NCI-H526 (cell line): ENCODE measurements at regions not wholly inside any gene's neighbourhood (a gene's known extent, or its start where the extent isn't known, plus 50 kb on each side); places are given as distances from the start of the nearest gene placed in this dataset.
A peak's percentile ranks its signal among the peaks of the same experiment; 100 is the strongest.
"Not testable (repeated sequence)": the region's sequence is repeated elsewhere in the genome, so short reads cannot be mapped to it uniquely, and the experiment has no call there.

ENCODE experiments used
- DNase-seq, 2 experiments: peaks; one replicate each; lab custom pipeline; 2025; lab: John Stamatoyannopoulos, UW

- DNase-seq = no peak
Measured at GRCh38 chr21:22791376-22791775, 1793.2 kb downstream of the NCAM2 start.

GRCh38 chr21:22791986-22792560 is 1793.9 kb downstream of the NCAM2 start:
- DNase-seq = peak; percentile 10 to 65

- DNase-seq = no peak
Measured at GRCh38 chr21:22795091-22795490, 1796.9 kb downstream of the NCAM2 start.

- no peak for DNase-seq
Measured at GRCh38 chr21:22795644-22796043, 1797.4 kb downstream of the NCAM2 start.

- no peak for DNase-seq
Measured at GRCh38 chr21:22796147-22796546, 1797.9 kb downstream of the NCAM2 start.

GRCh38 chr21:22804151-22804550 is 1805.9 kb downstream of the NCAM2 start:
- DNase-seq = no peak

GRCh38 chr21:22806278-22806677 is 1808.1 kb downstream of the NCAM2 start:
- no peak for DNase-seq

- no peak for DNase-seq
Measured at GRCh38 chr21:22813201-22813600, 1815.0 kb downstream of the NCAM2 start.

- DNase-seq = not testable (repeated sequence)
Measured at GRCh38 chr21:22818681-22819485, 1820.7 kb downstream of the NCAM2 start.

GRCh38 chr21:22827422-22827821 is 1829.2 kb downstream of the NCAM2 start:
- DNase-seq = no peak

- DNase-seq = no peak
Measured at GRCh38 chr21:22842875-22843274, 1844.7 kb downstream of the NCAM2 start.

GRCh38 chr21:22855581-22855980 is 1857.4 kb downstream of the NCAM2 start:
- DNase-seq = no peak

GRCh38 chr21:22871692-22872091 is 1873.5 kb downstream of the NCAM2 start:
- no peak for DNase-seq

- no peak for DNase-seq
Measured at GRCh38 chr21:22880573-22880972, 1882.4 kb downstream of the NCAM2 start.

GRCh38 chr21:22881131-22881530 is 1882.9 kb downstream of the NCAM2 start:
- DNase-seq = no peak

- no peak for DNase-seq
Measured at GRCh38 chr21:22885079-22885478, 1886.9 kb downstream of the NCAM2 start.

GRCh38 chr21:22885614-22886013 is 1887.4 kb downstream of the NCAM2 start:
- no peak for DNase-seq

- no peak for DNase-seq
Measured at GRCh38 chr21:22889445-22889844, 1891.2 kb downstream of the NCAM2 start.

GRCh38 chr21:22890656-22891055 is 1892.4 kb downstream of the NCAM2 start:
- no peak for DNase-seq

GRCh38 chr21:22892028-22892427 is 1893.8 kb downstream of the NCAM2 start:
- DNase-seq = no peak

- no peak for DNase-seq
Measured at GRCh38 chr21:22892740-22893139, 1894.5 kb downstream of the NCAM2 start.

GRCh38 chr21:22898051-22898665 is 1899.9 kb downstream of the NCAM2 start:
- no peak for DNase-seq

- no peak for DNase-seq
Measured at GRCh38 chr21:22900490-22900889, 1902.3 kb downstream of the NCAM2 start.
